Mesenchymal stem cell (in vitro differentiated cells and primary cell): ENCODE measurements at regions not wholly inside any gene's neighbourhood (a gene's known extent, or its start where the extent isn't known, plus 50 kb on each side); places are given as distances from the start of the nearest gene placed in this dataset.

ENCODE experiments used
- DNase-seq: peaks from one replicate; pipeline ENCODE4 v3.0.0-alpha.2; 2013
- H2AFZ ChIP-seq: one replicate; pipeline ENCODE4 v1.6.1; 2013; ENCODE audit warnings: low read depth, mild to moderate bottlenecking, control low read depth, inconsistent platforms, low read length, moderate library complexity
- H2AK5ac ChIP-seq: 2 replicates; pipeline ENCODE4 v1.6.1; 2013; ENCODE audit warnings: low read length, moderate library complexity, mild to moderate bottlenecking, inconsistent platforms; ENCODE audit not compliant: severe bottlenecking
- H2BK120ac ChIP-seq: one replicate; pipeline ENCODE4 v1.6.1; 2013; ENCODE audit warnings: low read depth, mild to moderate bottlenecking, inconsistent platforms, low read length, moderate library complexity
- H2BK12ac ChIP-seq, 2 experiments: one replicate each; pipeline ENCODE4 v1.6.1; 2013; ENCODE audit warnings: inconsistent platforms in 2 of 2, low read length in 2 of 2, mild to moderate bottlenecking in 2 of 2, moderate library complexity in 2 of 2, control low read depth in 1 of 2
- H2BK15ac ChIP-seq: one replicate; pipeline ENCODE4 v1.6.1; 2013; ENCODE audit warnings: mild to moderate bottlenecking, low read depth, inconsistent platforms; ENCODE audit not compliant: poor library complexity, severe bottlenecking
- H2BK5ac ChIP-seq: 2 replicates; pipeline ENCODE4 v1.6.1; 2013; ENCODE audit warnings: low read depth, mild to moderate bottlenecking, low read length, control low read depth, inconsistent platforms; ENCODE audit not compliant: poor library complexity, severe bottlenecking
- H3K14ac ChIP-seq, 2 experiments: one replicate each; pipeline ENCODE4 v1.6.1; 2013; ENCODE audit warnings: inconsistent platforms in 2 of 2, low read length in 2 of 2, control low read depth in 1 of 2, mild to moderate bottlenecking in 1 of 2, moderate library complexity in 1 of 2
- H3K18ac ChIP-seq, 2 experiments: one replicate each; pipeline ENCODE4 v1.6.1; 2013; ENCODE audit warnings: inconsistent platforms in 2 of 2, low read length in 2 of 2, control low read depth in 1 of 2, low read depth in 1 of 2, mild to moderate bottlenecking in 1 of 2
- H3K23ac ChIP-seq, 2 experiments: one replicate each; pipeline ENCODE4 v1.6.1; 2013; ENCODE audit warnings: inconsistent platforms in 2 of 2, low read length in 2 of 2, mild to moderate bottlenecking in 2 of 2, moderate library complexity in 2 of 2, control low read depth in 1 of 2
- H3K27ac ChIP-seq: 2 replicates; pipeline ENCODE4 v1.5.1; 2013; ENCODE audit warnings: mild to moderate bottlenecking, moderate library complexity, low read length, control low read depth, inconsistent platforms; ENCODE audit not compliant: poor library complexity, severe bottlenecking
- H3K27me3 ChIP-seq, 2 experiments: 2 replicates each; pipeline versions ENCODE4 v1.6.1 to v1.7.0; 2013; ENCODE audit warnings: low read length in 2 of 2, mild to moderate bottlenecking in 2 of 2, moderate library complexity in 2 of 2, control low read depth in 1 of 2, inconsistent platforms in 1 of 2; ENCODE audit not compliant: control insufficient read depth in 1 of 2, insufficient read depth in 1 of 2
- H3K36me3 ChIP-seq, 2 experiments: 2 replicates each; pipeline versions ENCODE4 v1.6.1 to v1.7.0; 2013; ENCODE audit warnings: low read length in 2 of 2, control low read depth in 1 of 2, inconsistent platforms in 1 of 2, low read depth in 1 of 2, mild to moderate bottlenecking in 1 of 2; ENCODE audit not compliant: insufficient read depth in 2 of 2, control insufficient read depth in 1 of 2
- H3K4ac ChIP-seq, 2 experiments: one replicate each; pipeline ENCODE4 v1.6.1; 2013; ENCODE audit warnings: inconsistent platforms in 2 of 2, low read length in 2 of 2, mild to moderate bottlenecking in 2 of 2, moderate library complexity in 2 of 2, control low read depth in 1 of 2, low read depth in 1 of 2
- H3K4me1 ChIP-seq: 2 replicates; pipeline ENCODE4 v1.6.1; 2013; ENCODE audit warnings: low read depth, low read length, control low read depth; ENCODE audit not compliant: control insufficient read depth, insufficient read depth
- H3K4me2 ChIP-seq: 2 replicates; pipeline ENCODE4 v1.6.1; 2013; ENCODE audit warnings: low read length, mild to moderate bottlenecking, inconsistent platforms; ENCODE audit not compliant: poor library complexity, severe bottlenecking
- H3K4me3 ChIP-seq, 2 experiments: 2 replicates each; pipeline versions ENCODE4 v1.5.1 to v1.7.0; 2013; ENCODE audit warnings: low read length in 2 of 2, mild to moderate bottlenecking in 2 of 2, control low read depth in 1 of 2, low read depth in 1 of 2; ENCODE audit not compliant: insufficient read depth in 1 of 2
- H3K79me1 ChIP-seq: replicated peaks from 2 replicates; pipeline ENCODE4 v1.6.1; 2013; ENCODE audit warnings: mild to moderate bottlenecking, control low read depth, low read length, inconsistent platforms; ENCODE audit not compliant: poor library complexity, severe bottlenecking
- H3K9ac ChIP-seq: 2 replicates; pipeline ENCODE4 v1.7.0; 2013; ENCODE audit warnings: mild to moderate bottlenecking, low read length, moderate library complexity
- H3K9me3 ChIP-seq: 2 replicates; pipeline ENCODE4 v1.7.0; 2013; ENCODE audit warnings: mild to moderate bottlenecking, low read length; ENCODE audit not compliant: control insufficient read depth
- H4K8ac ChIP-seq: one replicate; pipeline ENCODE4 v1.6.1; 2013; ENCODE audit warnings: inconsistent platforms, mild to moderate bottlenecking, low read length, moderate library complexity
- H4K91ac ChIP-seq: one replicate; pipeline ENCODE4 v1.6.1; 2013; ENCODE audit warnings: mild to moderate bottlenecking, low read length, inconsistent platforms
- WGBS: methylation state at CpG from one replicate; pipeline ENCODE4 v1.1.7; 2013; ENCODE audit warnings: mixed read lengths; 5-methylcytosine and 5-hydroxymethylcytosine counted together

- H3K4me1 ChIP-seq, result no peaks in the 10 kb centered on the region
- 88% methylated on average over 1 of the region's 1 CpG for WGBS
- no peak overlapping the region for H3K23ac ChIP-seq
Observed at GRCh38 chr5:155343468-155343867, 329.9 kb downstream of the KIF4B start.

GRCh38 chr5:155353231-155353630, 339.7 kb downstream of the KIF4B start:
- Histone ChIP-seq H3K14ac (no peak overlapping the region), H3K4ac (no peak overlapping the region), H3K9me3 (peaks cover 28% of the 10 kb centered on the region), H2AFZ (no peak overlapping the region), H2BK120ac (no peak overlapping the region), H2AK5ac (no peak overlapping the region), H3K9ac (no peak overlapping the region), H3K36me3 (no peaks in the 10 kb centered on the region), H2BK12ac (no peak overlapping the region), H2BK15ac (no peak overlapping the region), H3K18ac (no peak overlapping the region), H3K27me3 (no peaks in the 10 kb centered on the region), H4K8ac (no peak overlapping the region), H2BK5ac (no peak overlapping the region), H3K23ac (no peak overlapping the region), H4K91ac (no peak overlapping the region), H3K4me1 (no peaks in the 10 kb centered on the region), H3K4me2 (no peak overlapping the region), H3K79me1 (no peaks in the 10 kb centered on the region), H3K4me3 (no peak overlapping the region), H3K27ac (no peak overlapping the region)
- DNase-seq, result no peak

More at GRCh38 chr5:155343468-155343867, 329.9 kb downstream of the KIF4B start:
- Histone ChIP-seq H3K4me2 (no peak overlapping the region), H3K4ac (no peak overlapping the region), H4K8ac (no peak overlapping the region), H4K91ac (no peak overlapping the region), H3K14ac (no peak overlapping the region), H2BK120ac (no peak overlapping the region), H3K27ac (no peak overlapping the region), H3K18ac (no peak overlapping the region), H3K79me1 (no peaks in the 10 kb centered on the region), H2AFZ (no peak overlapping the region), H3K27me3 (no peaks in the 10 kb centered on the region), H2BK12ac (no peak overlapping the region), H2BK5ac (no peak overlapping the region), H3K9ac (no peak overlapping the region), H3K36me3 (no peaks in the 10 kb centered on the region), H3K9me3 (peaks cover 8% of the 10 kb centered on the region), H2BK15ac (no peak overlapping the region), H3K4me3 (no peak overlapping the region), H2AK5ac (no peak overlapping the region)
- no peak for DNase-seq

GRCh38 chr5:155366096-155366495, 352.5 kb downstream of the KIF4B start:
- Histone ChIP-seq H3K79me1 (no peaks in the 10 kb centered on the region), H3K27ac (no peak overlapping the region), H3K18ac (no peak overlapping the region), H3K23ac (no peak overlapping the region), H3K36me3 (no peaks in the 10 kb centered on the region), H4K91ac (no peak overlapping the region), H2BK5ac (no peak overlapping the region), H2AFZ (no peak overlapping the region), H3K14ac (no peak overlapping the region), H2AK5ac (no peak overlapping the region), H3K9me3 (no peaks in the 10 kb centered on the region), H2BK120ac (no peak overlapping the region), H3K27me3 (no peaks in the 10 kb centered on the region), H3K4me2 (no peak overlapping the region), H2BK12ac (no peak overlapping the region), H3K4me3 (no peak overlapping the region), H3K4me1 (no peaks in the 10 kb centered on the region), H3K9ac (no peak overlapping the region), H4K8ac (no peak overlapping the region), H3K4ac (no peak overlapping the region), H2BK15ac (no peak overlapping the region)
- no peak for DNase-seq
- 83% methylated on average over 3 of the region's 4 CpGs for WGBS

GRCh38 chr5:155367841-155368240, 354.3 kb downstream of the KIF4B start:
- no peak overlapping the region for H3K4me3 ChIP-seq
- H3K36me3 ChIP-seq, result no peaks in the 10 kb centered on the region
- no peak overlapping the region for H3K4me2 ChIP-seq
- no peaks in the 10 kb centered on the region for H3K4me1 ChIP-seq
- H2AFZ ChIP-seq, result no peak overlapping the region
- no peak overlapping the region for H3K23ac ChIP-seq
- H3K27me3 ChIP-seq, result no peaks in the 10 kb centered on the region
- H3K14ac ChIP-seq, result no peak overlapping the region
- 82% methylated on average over 3 of the region's 4 CpGs for WGBS
- H2BK5ac ChIP-seq, result no peak overlapping the region
- H3K9ac ChIP-seq, result no peak overlapping the region
- H3K9me3 ChIP-seq, result no peaks in the 10 kb centered on the region
- no peak overlapping the region for H2AK5ac ChIP-seq
- no peak overlapping the region for H2BK15ac ChIP-seq
- no peak overlapping the region for H4K8ac ChIP-seq
- H3K4ac ChIP-seq, result no peak overlapping the region
- H3K79me1 ChIP-seq, result no peaks in the 10 kb centered on the region
- no peak overlapping the region for H3K27ac ChIP-seq
- no peak for DNase-seq
- H4K91ac ChIP-seq, result no peak overlapping the region
- H2BK120ac ChIP-seq, result no peak overlapping the region
- H3K18ac ChIP-seq, result no peak overlapping the region
- H2BK12ac ChIP-seq, result no peak overlapping the region
